ENCODE measurements at regions not wholly inside any gene's neighbourhood (a gene's known extent, or its start where the extent isn't known, plus 50 kb on each side); places are given as distances from the start of the nearest gene placed in this dataset.
"Not testable (repeated sequence)": the region's sequence is repeated elsewhere in the genome, so short reads cannot be mapped to it uniquely, and the experiment has no call there.

GRCh38 chr10:8173866-8174243 is 119.4 kb downstream of the GATA3 start:
- no peak overlapping the region for H3K4me3 ChIP-seq (ENCODE audit: low read depth in 1 of 3, low read length in 3 of 3)
- no peak overlapping the region for H3K9ac ChIP-seq (ENCODE audit: low read depth in 1 of 2, low read length in 2 of 2)
- no peak for DNase-seq (ENCODE audit: low spot score)
- H3K4me1 ChIP-seq (ENCODE audit: control insufficient read depth in 4 of 4, insufficient read depth in 4 of 4, low read length in 3 of 4): peaks cover 0 to 19% (median 12%) of the 10 kb centered on the region in 4 donors
- no peaks in the 10 kb centered on the region for H3K36me3 ChIP-seq (ENCODE audit: control insufficient read depth in 4 of 4, insufficient read depth in 3 of 4, low read depth in 1 of 4, low read length in 3 of 4)
- WGBS: 49% methylated on average over 3 of the region's 3 CpGs
- no peaks in the 10 kb centered on the region for H3K27me3 ChIP-seq (ENCODE audit: control insufficient read depth in 4 of 4, insufficient read depth in 4 of 4, low read length in 3 of 4)
- peak overlapping the region; percentile 8 to 51 for H3K27ac ChIP-seq (ENCODE audit: low read depth in 1 of 2, low read length in 2 of 2)
- peaks cover 0 to 2% (median 0%) of the 10 kb centered on the region in 4 donors for H3K9me3 ChIP-seq (ENCODE audit: control insufficient read depth in 4 of 4, low read length in 3 of 4)
- peak in 1 of 2 donors; percentile 48 for TF ChIP-seq HNF4A (conservative IDR thresholded peaks at IDR 0.05)
- TF ChIP-seq SP1 (IDR thresholded peaks at IDR 0.05): no peak
- TF ChIP-seq ATF3 (IDR thresholded peaks at IDR 0.05): no peak
- TF ChIP-seq RXRA (IDR thresholded peaks at IDR 0.05): peak in 1 of 2 donors; percentile 19

GRCh38 chr10:8174762-8175161 is 120.3 kb downstream of the GATA3 start:
- H3K36me3 ChIP-seq (ENCODE audit: control insufficient read depth in 4 of 4, insufficient read depth in 3 of 4, low read depth in 1 of 4, low read length in 3 of 4): no peaks in the 10 kb centered on the region
- H3K9ac ChIP-seq (ENCODE audit: low read depth in 1 of 2, low read length in 2 of 2): no peak overlapping the region
- H3K9me3 ChIP-seq (ENCODE audit: control insufficient read depth in 4 of 4, low read length in 3 of 4): peaks cover 0 to 2% (median 0%) of the 10 kb centered on the region in 4 donors
- peaks cover 0 to 19% (median 12%) of the 10 kb centered on the region in 4 donors for H3K4me1 ChIP-seq (ENCODE audit: control insufficient read depth in 4 of 4, insufficient read depth in 4 of 4, low read length in 3 of 4)
- H3K27me3 ChIP-seq (ENCODE audit: control insufficient read depth in 4 of 4, insufficient read depth in 4 of 4, low read length in 3 of 4): no peaks in the 10 kb centered on the region
- H3K27ac ChIP-seq (ENCODE audit: low read depth in 1 of 2, low read length in 2 of 2): no peak overlapping the region
- TF ChIP-seq MAX (IDR thresholded peaks at IDR 0.05) (no peak), EGR1 (IDR thresholded peaks at IDR 0.05; ENCODE audit: low read depth in 2 of 2) (no peak), RXRA (IDR thresholded peaks at IDR 0.05) (no peak)
- no peak for DNase-seq (ENCODE audit: low spot score)
- H3K4me3 ChIP-seq (ENCODE audit: low read depth in 1 of 3, low read length in 3 of 3): no peak overlapping the region
- 88% methylated on average over 8 of the region's 8 CpGs for WGBS

GRCh38 chr10:8177526-8177925 is 123.0 kb downstream of the GATA3 start:
- H3K9ac ChIP-seq (ENCODE audit: low read depth in 1 of 2, low read length in 2 of 2); H3K9me3 ChIP-seq (ENCODE audit: control insufficient read depth in 4 of 4, low read length in 3 of 4); H3K27ac ChIP-seq (ENCODE audit: low read depth in 1 of 2, low read length in 2 of 2); H3K4me3 ChIP-seq (ENCODE audit: low read depth in 1 of 3, low read length in 3 of 3); H3K27me3 ChIP-seq (ENCODE audit: control insufficient read depth in 4 of 4, insufficient read depth in 4 of 4, low read length in 3 of 4); DNase-seq (ENCODE audit: low spot score); H3K36me3 ChIP-seq (ENCODE audit: control insufficient read depth in 4 of 4, insufficient read depth in 3 of 4, low read depth in 1 of 4, low read length in 3 of 4): not testable (repeated sequence)
- H3K4me1 ChIP-seq (ENCODE audit: control insufficient read depth in 4 of 4, insufficient read depth in 4 of 4, low read length in 3 of 4): peaks cover 0 to 37% (median 26%) of the 10 kb centered on the region in 4 donors
- 95% methylated on average over 3 of the region's 3 CpGs for WGBS

- not testable (repeated sequence) for H3K27me3 ChIP-seq (ENCODE audit: control insufficient read depth in 4 of 4, insufficient read depth in 4 of 4, low read length in 3 of 4); H3K9ac ChIP-seq (ENCODE audit: low read depth in 1 of 2, low read length in 2 of 2); H3K9me3 ChIP-seq (ENCODE audit: control insufficient read depth in 4 of 4, low read length in 3 of 4); H3K27ac ChIP-seq (ENCODE audit: low read depth in 1 of 2, low read length in 2 of 2); DNase-seq (ENCODE audit: low spot score); H3K4me3 ChIP-seq (ENCODE audit: low read depth in 1 of 3, low read length in 3 of 3); H3K36me3 ChIP-seq (ENCODE audit: control insufficient read depth in 4 of 4, insufficient read depth in 3 of 4, low read depth in 1 of 4, low read length in 3 of 4)
- peaks cover 0 to 31% (median 23%) of the 10 kb centered on the region in 4 donors for H3K4me1 ChIP-seq (ENCODE audit: control insufficient read depth in 4 of 4, insufficient read depth in 4 of 4, low read length in 3 of 4)
- WGBS: 98% methylated on average over 1 of the region's 1 CpG
Measured at GRCh38 chr10:8179773-8180172, 125.3 kb downstream of the GATA3 start.

GRCh38 chr10:8180360-8181109 is 126.0 kb downstream of the GATA3 start:
- no peaks in the 10 kb centered on the region for H3K27me3 ChIP-seq (ENCODE audit: control insufficient read depth in 4 of 4, insufficient read depth in 4 of 4, low read length in 3 of 4)
- peak overlapping the region in 1 of 2 donors; percentile 1 for H3K9ac ChIP-seq (ENCODE audit: low read depth in 1 of 2, low read length in 2 of 2)
- peaks cover 0 to 31% (median 23%) of the 10 kb centered on the region in 4 donors for H3K4me1 ChIP-seq (ENCODE audit: control insufficient read depth in 4 of 4, insufficient read depth in 4 of 4, low read length in 3 of 4)
- H3K9me3 ChIP-seq (ENCODE audit: control insufficient read depth in 4 of 4, low read length in 3 of 4): no peaks in the 10 kb centered on the region
- DNase-seq (ENCODE audit: low spot score): no peak
- peak overlapping the region in 2 of 3 donors; percentile 3 to 27 for H3K4me3 ChIP-seq (ENCODE audit: low read depth in 1 of 3, low read length in 3 of 3)
- H3K27ac ChIP-seq (ENCODE audit: low read depth in 1 of 2, low read length in 2 of 2): peak overlapping the region; percentile 27 to 40
- H3K36me3 ChIP-seq (ENCODE audit: control insufficient read depth in 4 of 4, insufficient read depth in 3 of 4, low read depth in 1 of 4, low read length in 3 of 4): no peaks in the 10 kb centered on the region
- 91% methylated on average over 9 of the region's 9 CpGs for WGBS
- TF ChIP-seq TAF1 (conservative IDR thresholded peaks at IDR 0.05): no peak
- TF ChIP-seq REST (IDR thresholded peaks at IDR 0.05): no peak
- TF ChIP-seq RAD21 (IDR thresholded peaks at IDR 0.05): no peak
- TF ChIP-seq HNF4G (IDR thresholded peaks at IDR 0.05): no peak
- TF ChIP-seq NR2F2 (IDR thresholded peaks at IDR 0.05): no peak
- TF ChIP-seq HNF4A (conservative IDR thresholded peaks at IDR 0.05): no peak
- no peak for TF ChIP-seq ATF3 (IDR thresholded peaks at IDR 0.05)
- no peak for TF ChIP-seq GABPA (IDR thresholded peaks at IDR 0.05 in 1 of 2, conservative IDR thresholded peaks at IDR 0.05 in 1 of 2)
- no peak for TF ChIP-seq EGR1 (IDR thresholded peaks at IDR 0.05; ENCODE audit: low read depth in 2 of 2)
- TF ChIP-seq YY1 (IDR thresholded peaks at IDR 0.05): no peak
- no peak for TF ChIP-seq RXRA (IDR thresholded peaks at IDR 0.05)
- no peak for TF ChIP-seq SP1 (IDR thresholded peaks at IDR 0.05)
